ENCODE measurements at regions not wholly inside any gene's neighbourhood (a gene's known extent, or its start where the extent isn't known, plus 50 kb on each side); places are given as distances from the start of the nearest gene placed in this dataset.
"Not testable (repeated sequence)": the region's sequence is repeated elsewhere in the genome, so short reads cannot be mapped to it uniquely, and the experiment has no call there.

- DNase-seq (ENCODE audit: low spot score): no peak
Measured at GRCh38 chr3:18236726-18237125, 188.4 kb downstream of the SATB1 start.

- DNase-seq (ENCODE audit: low spot score): no peak
Measured at GRCh38 chr3:18234717-18235335, 190.3 kb downstream of the SATB1 start.

- no peak for DNase-seq (ENCODE audit: low spot score)
Measured at GRCh38 chr3:18233987-18234716, 191.0 kb downstream of the SATB1 start.

- no peak for DNase-seq (ENCODE audit: low spot score)
Measured at GRCh38 chr3:18232317-18232716, 192.8 kb downstream of the SATB1 start.

- DNase-seq (ENCODE audit: low spot score): no peak
Measured at GRCh38 chr3:18228060-18228459, 197.1 kb downstream of the SATB1 start.

- DNase-seq (ENCODE audit: low spot score): no peak
Measured at GRCh38 chr3:18225709-18226108, 199.4 kb downstream of the SATB1 start.

- DNase-seq (ENCODE audit: low spot score): no peak
Measured at GRCh38 chr3:18224426-18224825, 200.7 kb downstream of the SATB1 start.

- DNase-seq (ENCODE audit: low spot score): no peak
Measured at GRCh38 chr3:18223974-18224373, 201.2 kb downstream of the SATB1 start.

GRCh38 chr3:18223571-18223970 is 201.6 kb downstream of the SATB1 start:
- no peak for DNase-seq (ENCODE audit: low spot score)

GRCh38 chr3:18222686-18223085 is 202.5 kb downstream of the SATB1 start:
- DNase-seq (ENCODE audit: low spot score): no peak

- no peak for DNase-seq (ENCODE audit: low spot score)
Measured at GRCh38 chr3:18217507-18218174, 207.5 kb downstream of the SATB1 start.

- no peak for DNase-seq (ENCODE audit: low spot score)
Measured at GRCh38 chr3:18216996-18217395, 208.1 kb downstream of the SATB1 start.

- DNase-seq (ENCODE audit: low spot score): no peak
Measured at GRCh38 chr3:18215639-18216038, 209.5 kb downstream of the SATB1 start.

GRCh38 chr3:18211116-18211515 is 214.0 kb downstream of the SATB1 start:
- DNase-seq (ENCODE audit: low spot score): no peak

- DNase-seq (ENCODE audit: low spot score): no peak
Measured at GRCh38 chr3:18208856-18209255, 216.3 kb downstream of the SATB1 start.

- no peak for DNase-seq (ENCODE audit: low spot score)
Measured at GRCh38 chr3:18208091-18208490, 217.0 kb downstream of the SATB1 start.

- DNase-seq (ENCODE audit: low spot score): no peak
Measured at GRCh38 chr3:18207226-18207625, 217.9 kb downstream of the SATB1 start.

GRCh38 chr3:18205701-18206100 is 219.4 kb downstream of the SATB1 start:
- DNase-seq (ENCODE audit: low spot score): not testable (repeated sequence)

GRCh38 chr3:18201315-18201714 is 223.8 kb downstream of the SATB1 start:
- no peak for DNase-seq (ENCODE audit: low spot score)

- no peak for DNase-seq (ENCODE audit: low spot score)
Measured at GRCh38 chr3:18199757-18200156, 225.4 kb downstream of the SATB1 start.

GRCh38 chr3:18195836-18196235 is 229.3 kb downstream of the SATB1 start:
- DNase-seq (ENCODE audit: low spot score): no peak

GRCh38 chr3:18194431-18194830 is 230.7 kb downstream of the SATB1 start:
- DNase-seq (ENCODE audit: low spot score): no peak

- no peak for DNase-seq (ENCODE audit: low spot score)
Measured at GRCh38 chr3:18190646-18191045, 234.5 kb downstream of the SATB1 start.

Measured in CD4-positive, alpha-beta T cell treated with Interleukin-15 for 4 hours (primary cell).